Epithelial cell of prostate (primary cell): ENCODE measurements at regions not wholly inside any gene's neighbourhood (a gene's known extent, or its start where the extent isn't known, plus 50 kb on each side); places are given as distances from the start of the nearest gene placed in this dataset.
"Not testable (repeated sequence)": the region's sequence is repeated elsewhere in the genome, so short reads cannot be mapped to it uniquely, and the experiment has no call there.

Experiments used
- DNase-seq: peaks from one replicate; pipeline ENCODE4 v3.0.0-alpha.2; 2011; ENCODE audit warnings: low read depth, low spot score
- H3K27ac ChIP-seq: fragments of 450-650 bp; 2 replicates; pipeline ENCODE4 v1.5.1; 2017; ENCODE audit warnings: mild to moderate bottlenecking

GRCh38 chr17:71633391-71633849 lies 487.4 kb upstream of the SOX9 start:
- DNase-seq: peak; percentile 97
- peak overlapping the region; percentile 90 for H3K27ac ChIP-seq

GRCh38 chr17:71634376-71634775 lies 486.4 kb upstream of the SOX9 start:
- DNase-seq: peak; percentile 8

GRCh38 chr17:71635187-71635586 lies 485.6 kb upstream of the SOX9 start:
- DNase-seq: no peak
- peak overlapping the region; percentile 90 for H3K27ac ChIP-seq

More at GRCh38 chr17:71634376-71634775, 486.4 kb upstream of the SOX9 start:
- peak overlapping the region; percentile 90 for H3K27ac ChIP-seq

GRCh38 chr17:71636644-71637043 lies 484.2 kb upstream of the SOX9 start:
- DNase-seq: no peak
- no peak overlapping the region for H3K27ac ChIP-seq

GRCh38 chr17:71638668-71639067 lies 482.2 kb upstream of the SOX9 start:
- DNase-seq: no peak
- no peak overlapping the region for H3K27ac ChIP-seq

- H3K27ac ChIP-seq: no peak overlapping the region
- no peak for DNase-seq
Measured at GRCh38 chr17:71639865-71640264, 481.0 kb upstream of the SOX9 start.

- H3K27ac ChIP-seq: peak overlapping the region; percentile 26
- DNase-seq: not testable (repeated sequence)
Measured at GRCh38 chr17:71646890-71647289, 473.9 kb upstream of the SOX9 start.

GRCh38 chr17:71648342-71648741 lies 472.5 kb upstream of the SOX9 start:
- not testable (repeated sequence) for DNase-seq, H3K27ac ChIP-seq

GRCh38 chr17:71649941-71650350 lies 470.9 kb upstream of the SOX9 start:
- no peak overlapping the region for H3K27ac ChIP-seq
- DNase-seq: no peak

- no peak overlapping the region for H3K27ac ChIP-seq
- no peak for DNase-seq
Measured at GRCh38 chr17:71655542-71655941, 465.3 kb upstream of the SOX9 start.

- no peak for DNase-seq
- no peak overlapping the region for H3K27ac ChIP-seq
Measured at GRCh38 chr17:71656964-71657858, 463.6 kb upstream of the SOX9 start.

- no peak overlapping the region for H3K27ac ChIP-seq
- no peak for DNase-seq
Measured at GRCh38 chr17:71658996-71659395, 461.8 kb upstream of the SOX9 start.

GRCh38 chr17:71664861-71665260 lies 456.0 kb upstream of the SOX9 start:
- no peak for DNase-seq
- H3K27ac ChIP-seq: no peak overlapping the region

GRCh38 chr17:71666047-71666446 lies 454.8 kb upstream of the SOX9 start:
- no peak overlapping the region for H3K27ac ChIP-seq
- no peak for DNase-seq

GRCh38 chr17:71667661-71668060 lies 453.2 kb upstream of the SOX9 start:
- no peak overlapping the region for H3K27ac ChIP-seq
- no peak for DNase-seq

GRCh38 chr17:71668807-71669206 lies 452.0 kb upstream of the SOX9 start:
- no peak for DNase-seq
- H3K27ac ChIP-seq: no peak overlapping the region

GRCh38 chr17:71677439-71677838 lies 443.4 kb upstream of the SOX9 start:
- H3K27ac ChIP-seq: no peak overlapping the region
- no peak for DNase-seq

- DNase-seq: no peak
- H3K27ac ChIP-seq: no peak overlapping the region
Measured at GRCh38 chr17:71679832-71680231, 441.0 kb upstream of the SOX9 start.

GRCh38 chr17:71681427-71682173 lies 439.2 kb upstream of the SOX9 start:
- DNase-seq: no peak
- no peak overlapping the region for H3K27ac ChIP-seq

- no peak overlapping the region for H3K27ac ChIP-seq
- DNase-seq: no peak
Measured at GRCh38 chr17:71682174-71682494, 438.7 kb upstream of the SOX9 start.

GRCh38 chr17:71689782-71690181 lies 431.0 kb upstream of the SOX9 start:
- DNase-seq: no peak

More at GRCh38 chr17:71689782-71690181, 431.0 kb upstream of the SOX9 start:
- no peak overlapping the region for H3K27ac ChIP-seq
